ENCODE measurements at regions not wholly inside any gene's neighbourhood (a gene's known extent, or its start where the extent isn't known, plus 50 kb on each side); places are given as distances from the start of the nearest gene placed in this dataset.

- Histone ChIP-seq H3K36me3 (ENCODE audit: insufficient read depth, low read length) (no peaks in the 10 kb centered on the region), H3K4me2 (ENCODE audit: low read length) (no peak overlapping the region), H3K27me3 (ENCODE audit: control insufficient read depth, insufficient read depth, low read length) (no peaks in the 10 kb centered on the region), H3K4me1 (ENCODE audit: control insufficient read depth, insufficient read depth, low read length) (peaks cover 10% of the 10 kb centered on the region), H3K4me3 (ENCODE audit: low read length) (no peak overlapping the region), H3K9me3 (replicated peaks; ENCODE audit: low read length) (no peaks in the 10 kb centered on the region), H3K9ac (ENCODE audit: low read depth, low read length) (no peak overlapping the region)
These were observed 87.5 kb upstream of the CBLB start for GRCh38 chr3:105956306-105956705.

DNA sequence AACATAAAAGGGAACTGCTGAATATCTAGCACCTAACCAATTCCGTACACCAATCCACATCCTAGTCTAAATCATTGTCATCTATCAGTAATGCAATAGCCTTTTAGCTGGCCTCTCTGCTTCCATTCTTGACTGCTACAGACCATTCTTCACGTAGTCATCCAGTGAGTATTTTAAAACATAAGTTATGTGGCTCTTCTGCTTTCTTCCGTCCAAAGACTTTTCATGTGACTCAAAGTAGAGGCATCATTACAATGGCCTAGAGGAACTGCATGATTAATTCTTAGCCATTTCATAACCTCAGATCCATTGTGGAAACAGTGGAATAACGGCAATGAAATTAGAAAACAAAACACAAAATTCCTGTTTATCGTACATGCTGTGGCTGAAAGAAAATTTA is 88.9 kb upstream of the CBLB start:
- H3K9me3 ChIP-seq (replicated peaks; ENCODE audit: low read length) = no peaks in the 10 kb centered on the region
- no peaks in the 10 kb centered on the region for H3K36me3 ChIP-seq (ENCODE audit: insufficient read depth, low read length)
- H3K4me2 ChIP-seq (ENCODE audit: low read length) = no peak overlapping the region
- peak overlapping the region; percentile 33 for H3K9ac ChIP-seq (ENCODE audit: low read depth, low read length)
- H3K4me3 ChIP-seq (ENCODE audit: low read length) = no peak overlapping the region
- no peaks in the 10 kb centered on the region for H3K27me3 ChIP-seq (ENCODE audit: control insufficient read depth, insufficient read depth, low read length)
- peaks cover 10% of the 10 kb centered on the region for H3K4me1 ChIP-seq (ENCODE audit: control insufficient read depth, insufficient read depth, low read length)

GRCh38 chr3:105958237-105959000 is 89.6 kb upstream of the CBLB start:
- no peaks in the 10 kb centered on the region for H3K27me3 ChIP-seq (ENCODE audit: control insufficient read depth, insufficient read depth, low read length)
- H3K9ac ChIP-seq (ENCODE audit: low read depth, low read length) = peak overlapping the region; percentile 33
- H3K36me3 ChIP-seq (ENCODE audit: insufficient read depth, low read length) = no peaks in the 10 kb centered on the region
- peaks cover 10% of the 10 kb centered on the region for H3K4me1 ChIP-seq (ENCODE audit: control insufficient read depth, insufficient read depth, low read length)
- no peak overlapping the region for H3K4me3 ChIP-seq (ENCODE audit: low read length)
- H3K9me3 ChIP-seq (replicated peaks; ENCODE audit: low read length) = no peaks in the 10 kb centered on the region
- no peak overlapping the region for H3K4me2 ChIP-seq (ENCODE audit: low read length)

- Histone ChIP-seq H3K27me3 (ENCODE audit: control insufficient read depth, insufficient read depth, low read length) (no peaks in the 10 kb centered on the region), H3K4me3 (ENCODE audit: low read length) (no peak overlapping the region), H3K9ac (ENCODE audit: low read depth, low read length) (no peak overlapping the region), H3K4me2 (ENCODE audit: low read length) (no peak overlapping the region), H3K9me3 (replicated peaks; ENCODE audit: low read length) (no peaks in the 10 kb centered on the region), H3K4me1 (ENCODE audit: control insufficient read depth, insufficient read depth, low read length) (peaks cover 10% of the 10 kb centered on the region), H3K36me3 (ENCODE audit: insufficient read depth, low read length) (no peaks in the 10 kb centered on the region)
These were observed 91.0 kb upstream of the CBLB start for GRCh38 chr3:105959851-105960250.

- Histone ChIP-seq H3K4me3 (ENCODE audit: low read length) (no peak overlapping the region), H3K4me1 (ENCODE audit: control insufficient read depth, insufficient read depth, low read length) (peaks cover 12% of the 10 kb centered on the region), H3K27me3 (ENCODE audit: control insufficient read depth, insufficient read depth, low read length) (no peaks in the 10 kb centered on the region), H3K36me3 (ENCODE audit: insufficient read depth, low read length) (no peaks in the 10 kb centered on the region), H3K9ac (ENCODE audit: low read depth, low read length) (no peak overlapping the region), H3K9me3 (replicated peaks; ENCODE audit: low read length) (no peaks in the 10 kb centered on the region), H3K4me2 (ENCODE audit: low read length) (no peak overlapping the region)
These were observed 91.6 kb upstream of the CBLB start for GRCh38 chr3:105960381-105960780.

- Histone ChIP-seq H3K4me1 (ENCODE audit: control insufficient read depth, insufficient read depth, low read length) (peaks cover 24% of the 10 kb centered on the region), H3K36me3 (ENCODE audit: insufficient read depth, low read length) (no peaks in the 10 kb centered on the region), H3K4me2 (ENCODE audit: low read length) (no peak overlapping the region), H3K9me3 (replicated peaks; ENCODE audit: low read length) (no peaks in the 10 kb centered on the region), H3K9ac (ENCODE audit: low read depth, low read length) (no peak overlapping the region), H3K4me3 (ENCODE audit: low read length) (no peak overlapping the region), H3K27me3 (ENCODE audit: control insufficient read depth, insufficient read depth, low read length) (no peaks in the 10 kb centered on the region)
These were observed 94.3 kb upstream of the CBLB start for GRCh38 chr3:105963161-105963560.

DNA sequence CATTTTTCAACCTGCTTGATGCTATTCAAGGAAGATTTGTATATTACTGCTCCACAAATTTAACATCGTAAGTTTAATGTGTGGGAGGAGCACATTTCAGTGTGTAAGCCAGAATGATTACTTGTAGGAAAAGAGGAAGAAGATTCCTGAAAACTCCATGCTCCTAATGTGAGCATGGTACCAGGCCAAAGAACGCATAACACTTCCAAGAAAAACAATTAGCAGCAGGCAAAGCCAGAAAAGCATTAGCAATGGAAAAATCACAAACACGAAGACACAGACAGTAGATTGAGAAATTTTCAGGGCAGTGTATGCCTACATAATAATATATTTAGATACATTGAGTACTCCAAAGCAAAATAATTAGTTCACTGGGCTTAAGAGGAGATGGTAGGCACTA is 96.6 kb upstream of the CBLB start:
- H3K9me3 ChIP-seq (replicated peaks; ENCODE audit: low read length) = no peaks in the 10 kb centered on the region

DNA sequence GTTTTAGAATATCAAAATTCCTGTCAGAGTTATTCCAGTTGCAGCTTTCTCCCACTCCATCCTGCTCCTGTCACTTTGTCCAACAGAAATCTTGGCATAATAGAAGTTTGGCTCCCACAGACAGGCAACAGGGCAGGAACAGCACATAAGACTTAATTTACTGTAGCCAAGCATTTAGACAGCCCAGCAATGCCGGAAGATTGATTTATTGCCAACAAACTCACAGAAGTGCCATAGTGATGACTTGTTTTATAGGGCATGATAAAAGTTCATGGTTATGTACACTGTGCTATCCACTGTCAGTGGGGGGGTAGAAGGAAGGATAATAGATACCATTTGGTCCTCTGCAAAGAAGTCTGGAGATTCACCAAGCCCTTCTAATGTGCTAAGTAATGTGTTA is 98.3 kb upstream of the CBLB start:
- no peaks in the 10 kb centered on the region for H3K36me3 ChIP-seq (ENCODE audit: insufficient read depth, low read length)
- H3K4me3 ChIP-seq (ENCODE audit: low read length) = no peak overlapping the region
- H3K27me3 ChIP-seq (ENCODE audit: control insufficient read depth, insufficient read depth, low read length) = no peaks in the 10 kb centered on the region
- peak overlapping the region; percentile 27 for H3K4me2 ChIP-seq (ENCODE audit: low read length)
- peaks cover under 1% of the 10 kb centered on the region for H3K9me3 ChIP-seq (replicated peaks; ENCODE audit: low read length)
- peaks cover 21% of the 10 kb centered on the region for H3K4me1 ChIP-seq (ENCODE audit: control insufficient read depth, insufficient read depth, low read length)
- H3K9ac ChIP-seq (ENCODE audit: low read depth, low read length) = no peak overlapping the region

More for the DNA sequence above, 96.6 kb upstream of the CBLB start:
- H3K4me1 ChIP-seq (ENCODE audit: control insufficient read depth, insufficient read depth, low read length) = peaks cover 21% of the 10 kb centered on the region
- H3K36me3 ChIP-seq (ENCODE audit: insufficient read depth, low read length) = no peaks in the 10 kb centered on the region
- no peaks in the 10 kb centered on the region for H3K27me3 ChIP-seq (ENCODE audit: control insufficient read depth, insufficient read depth, low read length)
- peak overlapping the region; percentile 38 for H3K4me2 ChIP-seq (ENCODE audit: low read length)
- H3K9ac ChIP-seq (ENCODE audit: low read depth, low read length) = no peak overlapping the region
- no peak overlapping the region for H3K4me3 ChIP-seq (ENCODE audit: low read length)

GRCh38 chr3:105970283-105970682 is 101.5 kb upstream of the CBLB start:
- no peaks in the 10 kb centered on the region for H3K36me3 ChIP-seq (ENCODE audit: insufficient read depth, low read length)

GRCh38 chr3:105972069-105972468 is 103.3 kb upstream of the CBLB start:
- Histone ChIP-seq H3K4me1 (ENCODE audit: control insufficient read depth, insufficient read depth, low read length) (peaks cover 7% of the 10 kb centered on the region), H3K36me3 (ENCODE audit: insufficient read depth, low read length) (no peaks in the 10 kb centered on the region), H3K9ac (ENCODE audit: low read depth, low read length) (no peak overlapping the region), H3K27me3 (ENCODE audit: control insufficient read depth, insufficient read depth, low read length) (no peaks in the 10 kb centered on the region), H3K9me3 (replicated peaks; ENCODE audit: low read length) (peaks cover 4% of the 10 kb centered on the region), H3K4me3 (ENCODE audit: low read length) (no peak overlapping the region), H3K4me2 (ENCODE audit: low read length) (no peak overlapping the region)

More at GRCh38 chr3:105970283-105970682, 101.5 kb upstream of the CBLB start:
- peaks cover 4% of the 10 kb centered on the region for H3K9me3 ChIP-seq (replicated peaks; ENCODE audit: low read length)
- no peaks in the 10 kb centered on the region for H3K27me3 ChIP-seq (ENCODE audit: control insufficient read depth, insufficient read depth, low read length)
- peaks cover 20% of the 10 kb centered on the region for H3K4me1 ChIP-seq (ENCODE audit: control insufficient read depth, insufficient read depth, low read length)
- no peak overlapping the region for H3K9ac ChIP-seq (ENCODE audit: low read depth, low read length)
- no peak overlapping the region for H3K4me2 ChIP-seq (ENCODE audit: low read length)
- H3K4me3 ChIP-seq (ENCODE audit: low read length) = no peak overlapping the region

DNA sequence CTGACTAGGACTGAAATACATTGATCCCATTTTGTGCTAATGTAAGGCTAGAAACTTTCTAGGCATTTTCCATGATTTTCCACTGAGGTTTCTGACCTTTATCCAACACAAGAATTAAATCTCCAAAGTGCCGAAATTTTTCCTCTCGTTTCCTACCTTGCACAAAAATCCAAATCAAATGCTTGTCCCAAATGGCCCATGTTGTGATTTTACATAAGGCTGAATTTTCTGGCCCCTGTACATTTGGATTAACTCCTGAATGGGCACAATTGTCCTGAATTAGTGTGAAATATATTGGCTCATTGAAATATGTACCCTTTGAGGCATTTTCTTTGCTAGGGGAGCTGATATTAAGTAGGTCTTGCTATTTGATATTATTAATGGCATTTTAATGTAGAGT is 105.6 kb upstream of the CBLB start:
- Histone ChIP-seq H3K4me3 (ENCODE audit: low read length) (no peak overlapping the region), H3K27me3 (ENCODE audit: control insufficient read depth, insufficient read depth, low read length) (no peaks in the 10 kb centered on the region), H3K4me1 (ENCODE audit: control insufficient read depth, insufficient read depth, low read length) (no peaks in the 10 kb centered on the region), H3K36me3 (ENCODE audit: insufficient read depth, low read length) (no peaks in the 10 kb centered on the region), H3K4me2 (ENCODE audit: low read length) (no peak overlapping the region), H3K9ac (ENCODE audit: low read depth, low read length) (no peak overlapping the region), H3K9me3 (replicated peaks; ENCODE audit: low read length) (peaks cover 4% of the 10 kb centered on the region)

DNA sequence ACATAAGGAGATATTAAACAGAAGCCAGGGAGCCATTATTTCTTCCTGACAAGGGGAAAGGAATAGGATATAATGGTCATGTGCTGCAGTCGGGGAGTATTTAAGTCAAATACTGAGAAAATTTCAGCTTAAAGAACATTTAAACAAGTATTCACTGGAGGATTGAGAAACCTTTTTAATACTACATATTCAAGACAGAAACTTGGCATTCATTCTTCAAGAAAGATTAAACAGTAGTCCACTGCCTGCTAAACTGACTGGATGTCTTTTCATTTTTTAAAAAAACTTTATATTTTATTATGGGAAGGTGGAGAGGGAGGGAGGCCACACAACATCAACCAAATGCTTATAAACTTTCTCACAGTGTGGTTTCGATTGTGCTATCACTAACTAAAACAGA is 107.4 kb upstream of the CBLB start:
- Histone ChIP-seq H3K9ac (ENCODE audit: low read depth, low read length) (no peak overlapping the region), H3K4me2 (ENCODE audit: low read length) (no peak overlapping the region), H3K4me3 (ENCODE audit: low read length) (no peak overlapping the region), H3K4me1 (ENCODE audit: control insufficient read depth, insufficient read depth, low read length) (no peaks in the 10 kb centered on the region), H3K27me3 (ENCODE audit: control insufficient read depth, insufficient read depth, low read length) (no peaks in the 10 kb centered on the region), H3K36me3 (ENCODE audit: insufficient read depth, low read length) (no peaks in the 10 kb centered on the region), H3K9me3 (replicated peaks; ENCODE audit: low read length) (peaks cover 4% of the 10 kb centered on the region)

Data from skeletal muscle satellite cell (primary cell).